GM21360 (cell line): ENCODE measurements at regions not wholly inside any gene's neighbourhood (a gene's known extent, or its start where the extent isn't known, plus 50 kb on each side); places are given as distances from the start of the nearest gene placed in this dataset.
"Not testable (repeated sequence)": the region's sequence is repeated elsewhere in the genome, so short reads cannot be mapped to it uniquely, and the experiment has no call there.

Experiments used
- ATAC-seq: cut with Tn5 transposase; IDR thresholded peaks from one replicate; pipeline ENCODE4 v1.9.1; 2021; ENCODE audit warnings: mild to moderate bottlenecking, moderate library complexity; ENCODE audit not compliant: unreplicated experiment

GRCh38 chr7:121623130-121623872 is 227.2 kb upstream of the FAM3C start:
- ATAC-seq, result no peak

- no peak for ATAC-seq
Observed at GRCh38 chr7:121621937-121622336, 225.8 kb upstream of the FAM3C start.

- ATAC-seq, result no peak
Observed at GRCh38 chr7:121620953-121621606, 225.0 kb upstream of the FAM3C start.

GRCh38 chr7:121620206-121620605 is 224.1 kb upstream of the FAM3C start:
- ATAC-seq, result no peak

- no peak for ATAC-seq
Observed at GRCh38 chr7:121618182-121618581, 222.1 kb upstream of the FAM3C start.

GRCh38 chr7:121610243-121610642 is 214.1 kb upstream of the FAM3C start:
- no peak for ATAC-seq

- ATAC-seq, result no peak
Observed at GRCh38 chr7:121609208-121609607, 213.1 kb upstream of the FAM3C start.

GRCh38 chr7:121608785-121609184 is 212.7 kb upstream of the FAM3C start:
- no peak for ATAC-seq

GRCh38 chr7:121608183-121608582 is 212.1 kb upstream of the FAM3C start:
- ATAC-seq, result not testable (repeated sequence)

GRCh38 chr7:121605317-121605680 is 209.2 kb upstream of the FAM3C start:
- no peak for ATAC-seq

- ATAC-seq, result no peak
Observed at GRCh38 chr7:121604627-121605316, 208.7 kb upstream of the FAM3C start.

- ATAC-seq, result no peak
Observed at GRCh38 chr7:121603886-121604285, 207.8 kb upstream of the FAM3C start.

- ATAC-seq, result no peak
Observed at GRCh38 chr7:121599887-121600286, 203.8 kb upstream of the FAM3C start.

- ATAC-seq, result no peak
Observed at GRCh38 chr7:121595758-121596696, 199.9 kb upstream of the FAM3C start.

- ATAC-seq, result no peak
Observed at GRCh38 chr7:121591926-121592325, 195.8 kb upstream of the FAM3C start.

GRCh38 chr7:121587435-121587834 is 191.3 kb upstream of the FAM3C start:
- ATAC-seq, result no peak

- ATAC-seq, result no peak
Observed at GRCh38 chr7:121582258-121582657, 186.2 kb upstream of the FAM3C start.

GRCh38 chr7:121579639-121580038 is 183.5 kb upstream of the FAM3C start:
- ATAC-seq, result no peak

- ATAC-seq, result no peak
Observed at GRCh38 chr7:121578669-121579068, 182.6 kb upstream of the FAM3C start.

- ATAC-seq, result no peak
Observed at GRCh38 chr7:121576148-121576917, 180.2 kb upstream of the FAM3C start.
